ENCODE measurements at regions not wholly inside any gene's neighbourhood (a gene's known extent, or its start where the extent isn't known, plus 50 kb on each side); places are given as distances from the start of the nearest gene placed in this dataset.

- DNase-seq (ENCODE audit: low read depth), result no peak
Observed at GRCh38 chr3:153313302-153313965, 151.4 kb downstream of the RAP2B start.

- DNase-seq (ENCODE audit: low read depth), result no peak
Observed at GRCh38 chr3:153314038-153314437, 152.0 kb downstream of the RAP2B start.

GRCh38 chr3:153315781-153316180 lies 153.8 kb downstream of the RAP2B start:
- DNase-seq (ENCODE audit: low read depth), result no peak

- no peak for DNase-seq (ENCODE audit: low read depth)
Observed at GRCh38 chr3:153319705-153320554, 157.9 kb downstream of the RAP2B start.

- DNase-seq (ENCODE audit: low read depth), result no peak
Observed at GRCh38 chr3:153320585-153321128, 158.6 kb downstream of the RAP2B start.

- no peak for DNase-seq (ENCODE audit: low read depth)
Observed at GRCh38 chr3:153328690-153329089, 166.7 kb downstream of the RAP2B start.

GRCh38 chr3:153330901-153331300 lies 168.9 kb downstream of the RAP2B start:
- no peak for DNase-seq (ENCODE audit: low read depth)

GRCh38 chr3:153331676-153332075 lies 169.7 kb downstream of the RAP2B start:
- DNase-seq (ENCODE audit: low read depth), result no peak

GRCh38 chr3:153334558-153334957 lies 172.5 kb downstream of the RAP2B start:
- DNase-seq (ENCODE audit: low read depth), result no peak

GRCh38 chr3:153337369-153337768 lies 175.3 kb downstream of the RAP2B start:
- no peak for DNase-seq (ENCODE audit: low read depth)

- DNase-seq (ENCODE audit: low read depth), result no peak
Observed at GRCh38 chr3:153338487-153338886, 176.5 kb downstream of the RAP2B start.

GRCh38 chr3:153339065-153339464 lies 177.0 kb downstream of the RAP2B start:
- DNase-seq (ENCODE audit: low read depth), result no peak

GRCh38 chr3:153343988-153344782 lies 182.2 kb downstream of the RAP2B start:
- no peak for DNase-seq (ENCODE audit: low read depth)

GRCh38 chr3:153348457-153349107 lies 186.6 kb downstream of the RAP2B start:
- no peak for DNase-seq (ENCODE audit: low read depth)

GRCh38 chr3:153349108-153349499 lies 187.1 kb downstream of the RAP2B start:
- DNase-seq (ENCODE audit: low read depth), result no peak

- no peak for DNase-seq (ENCODE audit: low read depth)
Observed at GRCh38 chr3:153350420-153350819, 188.4 kb downstream of the RAP2B start.

GRCh38 chr3:153354641-153355040 lies 192.6 kb downstream of the RAP2B start:
- DNase-seq (ENCODE audit: low read depth), result no peak

GRCh38 chr3:153355559-153355958 lies 193.5 kb downstream of the RAP2B start:
- DNase-seq (ENCODE audit: low read depth), result no peak

- DNase-seq (ENCODE audit: low read depth), result no peak
Observed at GRCh38 chr3:153356908-153357307, 194.9 kb downstream of the RAP2B start.

GRCh38 chr3:153357436-153357835 lies 195.4 kb downstream of the RAP2B start:
- DNase-seq (ENCODE audit: low read depth), result no peak

- DNase-seq (ENCODE audit: low read depth), result no peak
Observed at GRCh38 chr3:153369561-153370374, 207.7 kb downstream of the RAP2B start.

Data from stimulated activated CD8-positive, alpha-beta memory T cell treated with anti-CD3 and anti-CD28 coated beads, Interleukin-15, amount 100 ng/mL, for 24 hours (primary cell).